GM12878 (cell line): ENCODE measurements at regions not wholly inside any gene's neighbourhood (a gene's known extent, or its start where the extent isn't known, plus 50 kb on each side); places are given as distances from the start of the nearest gene placed in this dataset.

Experiments used
- ATAC-seq: fragments of 200-7000 bp; cut with Tn5 transposase; 3 replicates; pipeline ENCODE4 v1.9.1; 2020; ENCODE audit warnings: mild to moderate bottlenecking, moderate library complexity
- BruUV-seq: library from RNA; stranded (reverse); fragments of 400-500 nt; replicated peaks from 2 replicates; lab custom pipeline; 2021; lab: Mats Ljungman, UMichigan
- CTCF ChIA-PET: fragments of 300-600 bp; sonication (Branson Sonifier 250); formaldehyde crosslinking; extraction: SDS; loops from one replicate; lab custom pipeline; 2021; ENCODE audit warnings: inconsistent platforms; lab: Yijun Ruan, JAX
- POLR2A ChIA-PET: fragments of 350-600 bp; formaldehyde crosslinking; extraction: SDS; loops from one replicate; lab custom pipeline; 2021; ENCODE audit warnings: inconsistent platforms; lab: Charles Lee
- RAD21 ChIA-PET: fragments of 300-600 bp; sonication (Branson Sonifier 250); formaldehyde crosslinking; loops from one replicate; lab custom pipeline; 2023; ENCODE audit warnings: antibody characterized with exemption; ENCODE audit not compliant: unreplicated experiment; lab: Charles Lee
- SMC1A ChIA-PET: fragments of 300-600 bp; sonication (Branson Sonifier 250); formaldehyde crosslinking; loops from one replicate; lab custom pipeline; 2023; ENCODE audit not compliant: unreplicated experiment, uncharacterized antibody; lab: Charles Lee
- DNase-seq: peaks from one replicate; pipeline ENCODE4 v3.0.0-alpha.2; 2011; ENCODE audit warnings: low read depth, low spot score
- FAIRE-seq: peaks from 3 replicates; lab custom pipeline; 2011; peaks lifted over from hg19 to GRCh38; lab: Jason Lieb, UNC
- H2AFZ ChIP-seq: 2 replicates; pipeline ENCODE4 v1.6.0; 2011; ENCODE audit warnings: low read depth, low read length, control low read depth; ENCODE audit not compliant: control insufficient read depth
- H3K27ac ChIP-seq: 2 replicates; pipeline ENCODE4 v1.5.1; 2011; ENCODE audit warnings: control low read depth; ENCODE audit not compliant: control insufficient read depth, insufficient read depth
- H3K27me3 ChIP-seq, 2 experiments: replicated peaks in 1 of 2; 2 replicates each; pipeline versions ENCODE4 v1.6.0 to v1.6.1; 2011; ENCODE audit warnings: low read length in 1 of 2; ENCODE audit not compliant: control insufficient read depth in 2 of 2, insufficient read depth in 2 of 2
- H3K36me3 ChIP-seq, 2 experiments: 2 replicates each; pipeline ENCODE4 v1.5.1; 2011; ENCODE audit warnings: low read length in 1 of 2; ENCODE audit not compliant: control insufficient read depth in 2 of 2, insufficient read depth in 2 of 2
- H3K4me1 ChIP-seq: 2 replicates; pipeline ENCODE4 v1.6.1; 2011; ENCODE audit warnings: mild to moderate bottlenecking, low read length, moderate library complexity, mixed read lengths; ENCODE audit not compliant: control insufficient read depth, insufficient read depth
- H3K4me2 ChIP-seq: 2 replicates; pipeline ENCODE4 v1.6.0; 2011; ENCODE audit warnings: control low read depth; ENCODE audit not compliant: control insufficient read depth, insufficient read depth
- H3K4me3 ChIP-seq: fragments of 200-600 bp; sonication (generic); 2 replicates; pipeline ENCODE4 v1.5.1; 2016
- H3K79me2 ChIP-seq: 2 replicates; pipeline ENCODE4 v1.6.0; 2011; ENCODE audit warnings: low read length; ENCODE audit not compliant: control insufficient read depth, insufficient read depth
- H3K9ac ChIP-seq: 2 replicates; pipeline ENCODE4 v1.8.0; 2011; ENCODE audit warnings: low read length, control low read depth, mixed read lengths; ENCODE audit not compliant: control insufficient read depth, insufficient read depth
- H3K9me3 ChIP-seq: replicated peaks from 3 replicates; pipeline ENCODE4 v1.5.1; 2011; ENCODE audit warnings: mild to moderate bottlenecking, low read length; ENCODE audit not compliant: control insufficient read depth, insufficient read depth
- H4K20me1 ChIP-seq: 2 replicates; pipeline ENCODE4 v1.6.0; 2011; ENCODE audit not compliant: control insufficient read depth, insufficient read depth
- CREB1 ChIP-seq: IDR thresholded peaks from 2 replicates; pipeline ENCODE4 v1.6.1; 2012; ENCODE audit warnings: low read depth, mild to moderate bottlenecking, inconsistent platforms
- HCFC1 ChIP-seq: fragments of 150-350 bp; IDR thresholded peaks from 2 replicates; pipeline ENCODE4 v1.6.1; 2014; ENCODE audit warnings: low read length
- IKZF1 ChIP-seq: fragments of 450-650 bp; conservative IDR thresholded peaks from 2 replicates; pipeline ENCODE4 v1.6.1; 2017; ENCODE audit warnings: antibody characterized with exemption, mild to moderate bottlenecking
- JUND ChIP-seq: IDR thresholded peaks from 2 replicates; pipeline ENCODE4 v1.6.1; 2012; ENCODE audit warnings: low read depth, mild to moderate bottlenecking, low read length, improper control_type of control experiment, moderate library complexity
- POLR2AphosphoS5 ChIP-seq: IDR thresholded peaks from 2 replicates; pipeline ENCODE4 v1.6.1; 2011; ENCODE audit warnings: mild to moderate bottlenecking, low read length, inconsistent platforms
- RB1 ChIP-seq: fragments of 450-650 bp; formaldehyde crosslinking; IDR thresholded peaks from 2 replicates; pipeline ENCODE4 v1.6.1; 2017; ENCODE audit warnings: mild to moderate bottlenecking, borderline replicate concordance
- SMAD5 ChIP-seq: IDR thresholded peaks from 2 replicates; pipeline ENCODE4 v1.6.1; 2016; ENCODE audit warnings: antibody characterized with exemption, low read depth
- WGBS: methylation state at CpG from one replicate; pipeline ENCODE4 v1.1.6; 2016; ENCODE audit warnings: low lambda C conversion rate; ENCODE audit not compliant: insufficient replicate concordance, insufficient coverage; ENCODE audit errors: missing lambda C conversion rate; 5-methylcytosine and 5-hydroxymethylcytosine counted together
- in situ Hi-C: fragments of 300-500 bp; cut with MboI; formaldehyde crosslinking; loops from 9 replicates; pipeline ENCODE4 v1.14.3; 2018; ENCODE audit warnings: mixed read lengths
- intact Hi-C: fragments of 100-400 bp; cut with micrococcal nuclease; formaldehyde crosslinking; loops from one replicate; pipeline ENCODE4 v1.14.2; 2022; ENCODE audit not compliant: unreplicated experiment
- TF ChIP-seq, protein P1 (sequence below): fragments of 150-350 bp; IDR thresholded peaks from 2 replicates; pipeline ENCODE4 v1.6.1; 2016; ENCODE audit warnings: low read depth, low read length
- TF ChIP-seq, protein P2 (sequence below): fragments of 450-650 bp; IDR thresholded peaks from 2 replicates; pipeline ENCODE4 v1.6.1; 2017; ENCODE audit warnings: mild to moderate bottlenecking, moderate library complexity
- TF ChIP-seq, protein P3 (sequence below): fragments of 450-650 bp; IDR thresholded peaks from 2 replicates; pipeline ENCODE4 v1.6.1; 2017; ENCODE audit warnings: low read depth, mild to moderate bottlenecking, moderate library complexity
- TF ChIP-seq, protein P4 (sequence below): IDR thresholded peaks from 2 replicates; pipeline ENCODE4 v1.6.1; 2011; ENCODE audit warnings: borderline replicate concordance, low read depth, mild to moderate bottlenecking, moderate library complexity, low read length; ENCODE audit not compliant: insufficient read depth, poor library complexity, severe bottlenecking
- TF ChIP-seq, protein P5 (sequence below): fragments of 450-650 bp; conservative IDR thresholded peaks from 2 replicates; pipeline ENCODE4 v1.6.1; 2017; ENCODE audit warnings: mild to moderate bottlenecking, moderate library complexity

DNA sequence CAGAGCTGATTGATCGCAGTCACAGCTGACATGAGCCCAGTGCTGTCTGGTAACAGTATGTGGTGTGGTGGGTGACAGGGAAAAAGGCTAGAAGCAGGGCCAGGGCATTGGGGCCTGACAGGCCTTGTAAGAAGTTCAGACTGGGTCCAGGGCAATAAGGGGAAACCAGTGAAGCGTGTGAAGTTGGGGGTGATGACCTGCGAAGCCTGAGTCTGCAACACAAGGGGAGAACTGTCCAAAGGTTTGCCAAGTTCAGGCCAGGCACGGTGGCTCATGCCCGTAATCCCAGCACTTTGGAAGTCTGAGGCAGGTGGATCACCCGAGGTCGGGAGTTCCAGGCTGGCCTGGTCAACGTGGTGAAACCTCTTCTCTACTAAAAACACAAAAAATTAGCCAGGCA is 983.9 kb upstream of the ZNF722 start:
- Histone ChIP-seq H3K9me3 (no peaks in the 10 kb centered on the region; the same call in 2 of the 3 replicates), H3K27me3 (no peaks in the 10 kb centered on the region), H3K9ac (no peak overlapping the region), H3K4me1 (no peaks in the 10 kb centered on the region), H3K4me3 (no peak overlapping the region), H2AFZ (no peak overlapping the region), H3K79me2 (no peaks in the 10 kb centered on the region), H3K4me2 (no peak overlapping the region), H3K27ac (no peak overlapping the region), H4K20me1 (no peaks in the 10 kb centered on the region), H3K36me3 (no peaks in the 10 kb centered on the region)
- ATAC-seq = no peak
- no peak for DNase-seq
- 44% methylated on average over 8 of the region's 8 CpGs for WGBS
- intact Hi-C loops (no loop called here), in situ Hi-C loops (no loop called here)
- POLR2A ChIA-PET = no interaction called here
- no peak for FAIRE-seq
- RAD21 ChIA-PET = no interaction called here
- SMC1A ChIA-PET = no interaction called here
- CTCF ChIA-PET = no interaction called here
- no TSS peak for BruUV-seq
- TF ChIP-seq, protein P1, sequence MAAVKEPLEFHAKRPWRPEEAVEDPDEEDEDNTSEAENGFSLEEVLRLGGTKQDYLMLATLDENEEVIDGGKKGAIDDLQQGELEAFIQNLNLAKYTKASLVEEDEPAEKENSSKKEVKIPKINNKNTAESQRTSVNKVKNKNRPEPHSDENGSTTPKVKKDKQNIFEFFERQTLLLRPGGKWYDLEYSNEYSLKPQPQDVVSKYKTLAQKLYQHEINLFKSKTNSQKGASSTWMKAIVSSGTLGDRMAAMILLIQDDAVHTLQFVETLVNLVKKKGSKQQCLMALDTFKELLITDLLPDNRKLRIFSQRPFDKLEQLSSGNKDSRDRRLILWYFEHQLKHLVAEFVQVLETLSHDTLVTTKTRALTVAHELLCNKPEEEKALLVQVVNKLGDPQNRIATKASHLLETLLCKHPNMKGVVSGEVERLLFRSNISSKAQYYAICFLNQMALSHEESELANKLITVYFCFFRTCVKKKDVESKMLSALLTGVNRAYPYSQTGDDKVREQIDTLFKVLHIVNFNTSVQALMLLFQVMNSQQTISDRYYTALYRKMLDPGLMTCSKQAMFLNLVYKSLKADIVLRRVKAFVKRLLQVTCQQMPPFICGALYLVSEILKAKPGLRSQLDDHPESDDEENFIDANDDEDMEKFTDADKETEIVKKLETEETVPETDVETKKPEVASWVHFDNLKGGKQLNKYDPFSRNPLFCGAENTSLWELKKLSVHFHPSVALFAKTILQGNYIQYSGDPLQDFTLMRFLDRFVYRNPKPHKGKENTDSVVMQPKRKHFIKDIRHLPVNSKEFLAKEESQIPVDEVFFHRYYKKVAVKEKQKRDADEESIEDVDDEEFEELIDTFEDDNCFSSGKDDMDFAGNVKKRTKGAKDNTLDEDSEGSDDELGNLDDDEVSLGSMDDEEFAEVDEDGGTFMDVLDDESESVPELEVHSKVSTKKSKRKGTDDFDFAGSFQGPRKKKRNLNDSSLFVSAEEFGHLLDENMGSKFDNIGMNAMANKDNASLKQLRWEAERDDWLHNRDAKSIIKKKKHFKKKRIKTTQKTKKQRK = no peak
- TF ChIP-seq RB1 (no peak), CREB1 (no peak), SMAD5 (no peak), POLR2AphosphoS5 (no peak), IKZF1 (no peak), JUND (no peak), HCFC1 (no peak)
- TF ChIP-seq, protein P2, sequence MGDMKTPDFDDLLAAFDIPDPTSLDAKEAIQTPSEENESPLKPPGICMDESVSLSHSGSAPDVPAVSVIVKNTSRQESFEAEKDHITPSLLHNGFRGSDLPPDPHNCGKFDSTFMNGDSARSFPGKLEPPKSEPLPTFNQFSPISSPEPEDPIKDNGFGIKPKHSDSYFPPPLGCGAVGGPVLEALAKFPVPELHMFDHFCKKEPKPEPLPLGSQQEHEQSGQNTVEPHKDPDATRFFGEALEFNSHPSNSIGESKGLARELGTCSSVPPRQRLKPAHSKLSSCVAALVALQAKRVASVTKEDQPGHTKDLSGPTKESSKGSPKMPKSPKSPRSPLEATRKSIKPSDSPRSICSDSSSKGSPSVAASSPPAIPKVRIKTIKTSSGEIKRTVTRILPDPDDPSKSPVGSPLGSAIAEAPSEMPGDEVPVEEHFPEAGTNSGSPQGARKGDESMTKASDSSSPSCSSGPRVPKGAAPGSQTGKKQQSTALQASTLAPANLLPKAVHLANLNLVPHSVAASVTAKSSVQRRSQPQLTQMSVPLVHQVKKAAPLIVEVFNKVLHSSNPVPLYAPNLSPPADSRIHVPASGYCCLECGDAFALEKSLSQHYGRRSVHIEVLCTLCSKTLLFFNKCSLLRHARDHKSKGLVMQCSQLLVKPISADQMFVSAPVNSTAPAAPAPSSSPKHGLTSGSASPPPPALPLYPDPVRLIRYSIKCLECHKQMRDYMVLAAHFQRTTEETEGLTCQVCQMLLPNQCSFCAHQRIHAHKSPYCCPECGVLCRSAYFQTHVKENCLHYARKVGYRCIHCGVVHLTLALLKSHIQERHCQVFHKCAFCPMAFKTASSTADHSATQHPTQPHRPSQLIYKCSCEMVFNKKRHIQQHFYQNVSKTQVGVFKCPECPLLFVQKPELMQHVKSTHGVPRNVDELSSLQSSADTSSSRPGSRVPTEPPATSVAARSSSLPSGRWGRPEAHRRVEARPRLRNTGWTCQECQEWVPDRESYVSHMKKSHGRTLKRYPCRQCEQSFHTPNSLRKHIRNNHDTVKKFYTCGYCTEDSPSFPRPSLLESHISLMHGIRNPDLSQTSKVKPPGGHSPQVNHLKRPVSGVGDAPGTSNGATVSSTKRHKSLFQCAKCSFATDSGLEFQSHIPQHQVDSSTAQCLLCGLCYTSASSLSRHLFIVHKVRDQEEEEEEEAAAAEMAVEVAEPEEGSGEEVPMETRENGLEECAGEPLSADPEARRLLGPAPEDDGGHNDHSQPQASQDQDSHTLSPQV = no peak
- TF ChIP-seq, protein P3, sequence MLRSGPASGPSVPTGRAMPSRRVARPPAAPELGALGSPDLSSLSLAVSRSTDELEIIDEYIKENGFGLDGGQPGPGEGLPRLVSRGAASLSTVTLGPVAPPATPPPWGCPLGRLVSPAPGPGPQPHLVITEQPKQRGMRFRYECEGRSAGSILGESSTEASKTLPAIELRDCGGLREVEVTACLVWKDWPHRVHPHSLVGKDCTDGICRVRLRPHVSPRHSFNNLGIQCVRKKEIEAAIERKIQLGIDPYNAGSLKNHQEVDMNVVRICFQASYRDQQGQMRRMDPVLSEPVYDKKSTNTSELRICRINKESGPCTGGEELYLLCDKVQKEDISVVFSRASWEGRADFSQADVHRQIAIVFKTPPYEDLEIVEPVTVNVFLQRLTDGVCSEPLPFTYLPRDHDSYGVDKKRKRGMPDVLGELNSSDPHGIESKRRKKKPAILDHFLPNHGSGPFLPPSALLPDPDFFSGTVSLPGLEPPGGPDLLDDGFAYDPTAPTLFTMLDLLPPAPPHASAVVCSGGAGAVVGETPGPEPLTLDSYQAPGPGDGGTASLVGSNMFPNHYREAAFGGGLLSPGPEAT = no peak
- TF ChIP-seq, protein P4, sequence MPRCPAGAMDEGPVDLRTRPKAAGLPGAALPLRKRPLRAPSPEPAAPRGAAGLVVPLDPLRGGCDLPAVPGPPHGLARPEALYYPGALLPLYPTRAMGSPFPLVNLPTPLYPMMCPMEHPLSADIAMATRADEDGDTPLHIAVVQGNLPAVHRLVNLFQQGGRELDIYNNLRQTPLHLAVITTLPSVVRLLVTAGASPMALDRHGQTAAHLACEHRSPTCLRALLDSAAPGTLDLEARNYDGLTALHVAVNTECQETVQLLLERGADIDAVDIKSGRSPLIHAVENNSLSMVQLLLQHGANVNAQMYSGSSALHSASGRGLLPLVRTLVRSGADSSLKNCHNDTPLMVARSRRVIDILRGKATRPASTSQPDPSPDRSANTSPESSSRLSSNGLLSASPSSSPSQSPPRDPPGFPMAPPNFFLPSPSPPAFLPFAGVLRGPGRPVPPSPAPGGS = no peak
- TF ChIP-seq, protein P5, sequence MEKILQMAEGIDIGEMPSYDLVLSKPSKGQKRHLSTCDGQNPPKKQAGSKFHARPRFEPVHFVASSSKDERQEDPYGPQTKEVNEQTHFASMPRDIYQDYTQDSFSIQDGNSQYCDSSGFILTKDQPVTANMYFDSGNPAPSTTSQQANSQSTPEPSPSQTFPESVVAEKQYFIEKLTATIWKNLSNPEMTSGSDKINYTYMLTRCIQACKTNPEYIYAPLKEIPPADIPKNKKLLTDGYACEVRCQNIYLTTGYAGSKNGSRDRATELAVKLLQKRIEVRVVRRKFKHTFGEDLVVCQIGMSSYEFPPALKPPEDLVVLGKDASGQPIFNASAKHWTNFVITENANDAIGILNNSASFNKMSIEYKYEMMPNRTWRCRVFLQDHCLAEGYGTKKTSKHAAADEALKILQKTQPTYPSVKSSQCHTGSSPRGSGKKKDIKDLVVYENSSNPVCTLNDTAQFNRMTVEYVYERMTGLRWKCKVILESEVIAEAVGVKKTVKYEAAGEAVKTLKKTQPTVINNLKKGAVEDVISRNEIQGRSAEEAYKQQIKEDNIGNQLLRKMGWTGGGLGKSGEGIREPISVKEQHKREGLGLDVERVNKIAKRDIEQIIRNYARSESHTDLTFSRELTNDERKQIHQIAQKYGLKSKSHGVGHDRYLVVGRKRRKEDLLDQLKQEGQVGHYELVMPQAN = no peak
